ACHN (cell line): ENCODE measurements at regions not wholly inside any gene's neighbourhood (a gene's known extent, or its start where the extent isn't known, plus 50 kb on each side); places are given as distances from the start of the nearest gene placed in this dataset.

ENCODE experiments used
- DNase-seq: peaks from one replicate; pipeline ENCODE4 v3.0.0-alpha.2; 2015
- in situ Hi-C: cut with HindIII; loops from 2 replicates; pipeline ENCODE4 v1.10.0; 2017; ENCODE audit warnings: low sequenced_read_pairs, low pct_ligation_motif_present, low pct_unique_long_range_greater_than_20kb

DNA sequence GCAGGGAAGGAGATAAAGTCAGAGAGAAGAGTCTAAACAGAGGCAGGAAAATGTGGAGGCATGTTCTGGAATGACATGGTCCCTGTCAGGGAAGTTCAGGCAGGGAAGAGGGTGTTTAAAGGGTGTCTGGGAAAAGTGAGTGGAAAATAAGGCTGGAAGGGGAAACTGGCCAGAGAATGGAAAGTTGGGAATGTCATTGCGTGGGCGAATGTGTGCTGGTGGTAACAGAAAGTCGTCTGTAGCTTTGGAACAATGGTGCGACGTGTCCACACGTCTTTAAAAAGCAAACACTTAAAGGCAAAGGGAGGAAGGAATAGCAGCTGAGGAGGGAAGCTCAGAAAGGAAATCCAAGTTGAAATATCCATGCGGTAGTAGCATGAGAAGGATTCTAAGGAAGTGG lies 469.5 kb upstream of the SALL3 start:
- DNase-seq, result no peak
- in situ Hi-C loops, result no loop called here

GRCh38 chr18:78510636-78511035 lies 469.0 kb upstream of the SALL3 start:
- in situ Hi-C loops, result no loop called here
- no peak for DNase-seq

DNA sequence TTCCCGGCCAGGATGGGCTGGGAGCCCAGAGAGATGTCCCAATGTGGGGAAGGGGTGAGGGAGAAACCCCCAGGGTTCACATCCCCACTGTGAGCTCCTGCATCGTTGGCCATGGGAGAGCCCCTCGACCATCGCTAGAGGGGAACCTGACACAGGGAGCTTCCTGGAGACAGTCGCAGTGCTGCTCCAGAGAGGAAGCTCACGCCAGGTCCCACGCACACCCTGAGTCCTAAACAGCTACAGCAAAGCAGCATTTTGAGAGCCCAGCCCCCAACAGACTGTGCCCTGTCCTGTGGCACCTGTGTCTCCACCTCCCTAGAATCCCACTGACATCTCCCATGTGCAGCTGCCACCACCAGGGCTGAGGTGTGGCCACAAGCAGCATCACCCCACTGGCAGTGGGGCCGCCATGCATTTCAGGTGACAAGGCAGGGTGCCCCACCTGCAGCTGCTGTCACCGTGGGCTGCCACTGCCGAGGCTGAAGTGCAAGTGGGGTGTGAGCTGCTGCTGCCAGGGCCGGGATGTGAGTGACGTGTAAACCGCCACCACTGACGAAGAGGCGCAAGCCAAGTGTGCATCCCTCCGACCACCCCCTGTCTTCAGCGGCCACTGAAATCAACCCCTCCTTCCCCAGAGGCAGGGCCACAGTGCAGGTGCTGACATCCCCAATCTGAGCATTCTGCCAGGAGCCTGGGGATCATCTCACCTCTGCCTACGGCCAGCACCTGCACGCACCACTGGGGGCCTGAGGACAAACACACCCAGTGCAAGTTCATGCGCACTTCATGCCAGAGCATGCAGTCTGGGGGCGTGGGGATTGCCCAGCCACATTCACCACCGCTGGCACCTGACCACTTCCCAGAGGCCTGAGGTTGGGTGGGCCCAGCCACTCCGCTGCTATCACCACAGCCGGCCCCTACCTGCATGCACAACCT lies 467.7 kb upstream of the SALL3 start:
- in situ Hi-C loops, result no loop called here
- no peak for DNase-seq

GRCh38 chr18:78514910-78515670 lies 464.5 kb upstream of the SALL3 start:
- no peak for DNase-seq
- in situ Hi-C loops, result no loop called here

GRCh38 chr18:78517328-78517727 lies 462.3 kb upstream of the SALL3 start:
- in situ Hi-C loops, result no loop called here
- no peak for DNase-seq

DNA sequence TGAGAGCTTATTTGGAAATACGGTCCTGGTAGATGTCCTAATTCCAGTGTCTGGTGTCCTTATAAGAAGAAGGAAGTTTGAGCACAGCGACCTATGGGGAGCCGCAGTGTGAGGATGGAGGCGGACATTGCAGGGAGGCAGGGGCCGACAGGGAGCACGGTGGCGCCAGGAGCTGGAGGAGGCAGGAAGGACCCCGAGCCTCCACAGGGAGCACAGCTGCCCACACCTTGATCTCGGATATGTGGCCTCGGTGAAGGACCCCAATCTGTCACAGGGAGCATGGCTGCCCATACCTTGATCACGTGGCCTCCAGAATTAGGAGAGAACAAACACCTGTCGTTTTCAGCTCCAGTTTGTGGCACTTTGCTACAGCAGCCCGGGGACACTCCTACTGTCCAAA lies 461.6 kb upstream of the SALL3 start:
- no peak for DNase-seq
- in situ Hi-C loops, result no loop called here

DNA sequence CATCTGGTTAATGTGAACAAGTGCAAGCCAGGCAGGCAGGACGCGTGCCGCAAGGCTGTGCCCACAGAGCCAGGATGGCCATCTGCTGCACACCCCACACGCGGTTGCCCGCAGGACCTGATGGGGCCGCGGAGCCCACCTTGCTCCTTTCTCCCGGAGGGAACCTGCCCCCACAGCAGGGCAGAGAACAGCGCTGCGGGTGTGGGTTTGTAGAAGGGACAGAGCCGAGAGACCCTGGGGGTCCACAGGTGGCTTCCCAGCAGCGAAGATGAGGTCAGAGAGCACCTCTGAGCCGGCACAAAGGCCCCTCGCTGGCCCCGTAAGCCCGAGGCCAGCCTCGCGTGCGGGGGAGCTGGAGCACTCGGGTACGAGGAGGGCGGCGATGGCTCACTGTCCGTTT lies 460.8 kb upstream of the SALL3 start:
- DNase-seq, result no peak
- in situ Hi-C loops, result no loop called here

DNA sequence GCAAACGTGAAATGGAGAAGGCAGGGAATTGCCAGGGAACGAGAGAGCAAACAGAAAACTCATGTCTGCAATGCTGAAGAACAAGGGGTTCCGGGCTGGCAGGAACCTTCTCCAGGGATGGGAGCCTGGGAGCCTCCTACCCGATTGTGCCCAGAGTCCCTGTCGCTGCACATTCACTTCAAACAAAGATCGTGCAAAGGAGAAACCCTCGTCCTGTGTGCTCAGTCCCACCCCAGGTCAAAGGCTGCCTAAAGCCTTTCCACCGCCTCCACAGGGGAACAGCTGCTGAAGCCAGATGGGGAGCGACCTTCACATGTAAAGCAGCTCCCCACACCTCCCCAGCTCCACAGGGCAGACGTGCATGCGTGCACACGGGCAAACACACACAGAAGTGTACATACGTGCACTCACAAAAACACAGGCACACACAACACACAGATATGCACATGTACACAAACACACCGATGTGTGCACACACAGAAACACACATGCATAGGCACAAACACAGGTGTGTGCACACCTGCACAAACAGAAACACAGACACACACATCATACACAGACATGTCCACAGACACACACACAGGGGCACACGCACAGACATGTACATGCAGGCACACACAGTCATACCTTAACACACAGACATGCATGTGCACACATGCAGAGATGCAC lies 460.1 kb upstream of the SALL3 start:
- in situ Hi-C loops, result no loop called here
- DNase-seq, result no peak

DNA sequence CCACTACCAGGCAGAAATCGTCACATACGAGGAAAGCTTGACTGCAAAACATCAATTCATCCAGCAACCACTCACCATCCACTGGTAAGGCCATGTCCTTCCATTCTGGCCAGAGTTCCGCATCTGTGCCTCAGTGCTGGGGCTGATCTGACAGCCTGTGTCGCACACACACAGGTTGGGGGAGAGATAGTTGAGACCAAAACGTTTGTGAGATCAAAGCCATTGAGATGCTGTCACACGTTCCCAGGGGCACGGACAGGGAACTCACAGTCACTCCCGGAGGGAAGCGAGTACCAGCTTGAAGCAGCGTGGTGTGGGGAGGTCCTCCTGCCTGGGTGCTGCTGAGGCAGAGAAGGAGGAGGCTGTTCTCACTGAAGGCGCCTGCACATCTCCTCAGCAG lies 458.5 kb upstream of the SALL3 start:
- no peak for DNase-seq
- in situ Hi-C loops, result no loop called here

DNA sequence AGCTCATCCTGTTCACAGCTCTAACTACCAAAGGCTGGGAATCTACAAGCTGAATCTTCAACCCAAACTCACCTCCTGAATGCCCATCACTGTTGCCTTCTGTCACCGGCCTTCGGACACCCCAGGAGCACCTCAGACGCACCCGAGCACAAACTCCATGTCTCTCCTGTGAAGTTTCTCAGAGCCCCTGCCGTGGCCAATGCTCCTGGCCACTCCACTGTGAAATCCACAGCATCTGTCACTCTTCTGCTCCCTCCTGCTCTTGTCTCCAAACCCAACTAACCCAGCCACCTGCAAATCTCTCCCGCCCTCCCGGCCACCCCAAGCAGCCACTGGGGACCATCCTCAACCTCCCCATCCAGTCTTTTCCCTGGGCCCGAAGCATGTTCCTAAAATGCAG lies 457.9 kb upstream of the SALL3 start:
- in situ Hi-C loops, result no loop called here
- DNase-seq, result no peak

GRCh38 chr18:78522507-78522906 lies 457.1 kb upstream of the SALL3 start:
- no peak for DNase-seq
- in situ Hi-C loops, result no loop called here

DNA sequence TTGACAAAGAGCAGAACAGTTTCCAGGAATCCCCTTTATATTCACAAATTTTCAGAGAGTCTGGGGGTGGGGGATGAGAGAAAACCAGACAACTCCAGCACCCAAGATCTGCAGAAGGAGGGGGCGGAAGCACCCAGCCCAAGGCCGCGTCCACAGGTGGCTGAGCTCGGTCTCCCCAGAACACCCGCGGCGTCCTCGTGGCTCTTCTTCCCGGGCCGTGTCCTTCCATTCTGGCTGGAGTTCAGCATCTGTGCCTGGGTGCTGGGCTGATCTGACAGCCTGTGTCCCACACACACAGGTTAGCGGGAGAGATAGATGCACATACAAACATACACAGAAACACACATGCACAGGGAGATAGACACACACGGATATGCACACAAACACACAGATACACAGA lies 455.8 kb upstream of the SALL3 start:
- no peak for DNase-seq
- in situ Hi-C loops, result no loop called here

DNA sequence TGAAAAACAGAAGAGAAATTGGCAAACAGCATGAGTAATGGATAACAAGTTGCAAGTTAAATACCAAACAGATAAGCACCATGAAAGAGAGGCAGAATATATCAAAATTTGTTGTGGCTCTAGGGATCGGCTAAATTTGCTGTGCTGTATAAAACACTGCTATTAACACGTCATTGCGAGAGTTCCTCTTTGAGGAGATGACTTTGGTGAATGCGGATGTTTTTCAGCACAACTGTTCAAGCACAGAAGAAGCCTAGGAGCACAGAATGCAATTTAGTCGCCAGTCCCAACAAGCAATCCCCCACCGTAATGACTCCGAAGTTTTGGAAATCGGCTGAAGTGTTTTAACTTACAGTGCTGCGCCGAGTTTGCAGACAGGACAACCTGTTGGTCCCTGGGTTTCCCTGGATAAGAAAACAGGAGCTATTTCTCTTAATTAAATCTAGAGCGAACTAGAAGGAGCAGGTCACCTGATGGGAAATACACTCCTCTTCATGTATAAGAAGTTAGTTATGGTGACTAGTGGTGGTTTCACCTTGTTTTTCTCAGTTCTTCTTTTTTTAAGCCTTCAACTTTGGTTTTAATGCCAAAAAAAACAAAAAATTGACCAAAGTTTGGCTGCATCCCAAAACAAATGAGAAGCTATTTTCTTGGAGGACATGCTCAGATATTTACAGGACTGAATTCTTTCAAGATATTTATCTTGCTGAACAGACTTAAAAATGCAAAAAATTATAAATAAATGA lies 454.1 kb upstream of the SALL3 start:
- in situ Hi-C loops, result no loop called here
- DNase-seq, result no peak

GRCh38 chr18:78526275-78526674 lies 453.3 kb upstream of the SALL3 start:
- no peak for DNase-seq
- in situ Hi-C loops, result no loop called here

- in situ Hi-C loops, result no loop called here
These were observed 452.5 kb upstream of the SALL3 start for GRCh38 chr18:78526923-78527711.

DNA sequence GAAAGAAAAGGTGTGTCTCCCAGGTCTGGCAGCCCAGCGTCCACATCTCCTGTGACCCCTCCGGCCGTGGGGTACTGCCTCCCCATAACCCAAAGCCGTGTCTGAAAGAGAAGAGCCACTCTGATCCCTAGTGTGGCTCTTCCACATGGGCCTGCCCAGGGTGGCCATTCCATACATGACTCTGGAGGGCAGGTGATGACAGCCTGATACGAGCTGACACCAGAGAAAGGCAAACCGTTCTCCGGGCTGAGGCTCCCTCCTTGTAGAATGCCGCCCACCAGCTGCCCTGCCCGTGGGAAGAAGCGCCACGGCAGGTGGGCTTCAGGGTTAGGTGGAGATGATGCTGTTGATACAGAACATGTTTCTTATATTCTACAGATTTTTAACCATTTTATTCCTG lies 451.6 kb upstream of the SALL3 start:
- in situ Hi-C loops, result no loop called here

More at GRCh38 chr18:78526923-78527711, 452.5 kb upstream of the SALL3 start:
- no peak for DNase-seq

GRCh38 chr18:78528411-78529258 lies 451.0 kb upstream of the SALL3 start:
- in situ Hi-C loops, result no loop called here
- no peak for DNase-seq

More for the DNA sequence above, 451.6 kb upstream of the SALL3 start:
- DNase-seq, result no peak
